Vagina (tissue), 2 donors: ENCODE measurements at regions not wholly inside any gene's neighbourhood (a gene's known extent, or its start where the extent isn't known, plus 50 kb on each side); places are given as distances from the start of the nearest gene placed in this dataset.

ENCODE experiments used
- DNase-seq, 2 donors: peaks; one replicate each; pipeline ENCODE4 v3.0.0-alpha.2; 2017; ENCODE audit errors: extremely low spot score in 2 of 2
- H3K27ac ChIP-seq: fragments of 200-600 bp; sonication (generic); one replicate; pipeline ENCODE4 v1.5.1; 2019
- H3K27me3 ChIP-seq: fragments of 200-600 bp; sonication (generic); one replicate; pipeline ENCODE4 v1.5.1; 2019
- H3K36me3 ChIP-seq, 2 donors: fragments of 200-600 bp; sonication (generic); one replicate each; pipeline ENCODE4 v1.5.1; 2017 to 2019
- H3K4me1 ChIP-seq: fragments of 200-600 bp; sonication (generic); one replicate; pipeline ENCODE4 v1.5.1; 2019
- H3K4me3 ChIP-seq, 2 donors: fragments of 200-600 bp; sonication (generic); 1 replicate in 1 of 2; 2 replicates in 1 of 2; pipeline ENCODE4 v1.5.1; 2016 to 2019
- H3K9me3 ChIP-seq: fragments of 200-600 bp; sonication (generic); one replicate; pipeline ENCODE4 v1.5.1; 2019
- POLR2A ChIP-seq, 2 donors: fragments of 450-650 bp; IDR thresholded peaks; one replicate each; pipeline ENCODE4 v1.6.1; 2017; ENCODE audit warnings: antibody characterized with exemption in 2 of 2, mild to moderate bottlenecking in 2 of 2, moderate library complexity in 2 of 2
- POLR2AphosphoS5 ChIP-seq, 2 donors: sonication (generic); formaldehyde crosslinking; IDR thresholded peaks; one replicate each; pipeline ENCODE4 v1.9.0; 2017; ENCODE audit warnings: antibody characterized with exemption in 2 of 2, mild to moderate bottlenecking in 2 of 2, low read depth in 1 of 2; ENCODE audit not compliant: insufficient read depth in 1 of 2
- intact Hi-C: fragments of 100-400 bp; cut with DNase I; formaldehyde crosslinking; loops from one replicate; pipeline ENCODE4 v1.15.1; 2023
- TF ChIP-seq, protein P1 (sequence below), 3 experiments: fragments of 450-650 bp in 2 of 3; fragments of 200-600 bp in 1 of 3; sonication (generic) in 1 of 3; IDR thresholded peaks; one replicate each; pipeline ENCODE4 v1.5.1; 2017 to 2019; ENCODE audit warnings: antibody characterized with exemption in 3 of 3, mild to moderate bottlenecking in 2 of 3, moderate library complexity in 2 of 3

- Histone ChIP-seq H3K27ac (no peak overlapping the region), H3K4me1 (no peaks in the 10 kb centered on the region), H3K36me3 (no peaks in the 10 kb centered on the region), H3K27me3 (no peaks in the 10 kb centered on the region), H3K4me3 (no peak overlapping the region), H3K9me3 (no peaks in the 10 kb centered on the region)
- intact Hi-C loops, result no loop called here
- TF ChIP-seq, protein P1, sequence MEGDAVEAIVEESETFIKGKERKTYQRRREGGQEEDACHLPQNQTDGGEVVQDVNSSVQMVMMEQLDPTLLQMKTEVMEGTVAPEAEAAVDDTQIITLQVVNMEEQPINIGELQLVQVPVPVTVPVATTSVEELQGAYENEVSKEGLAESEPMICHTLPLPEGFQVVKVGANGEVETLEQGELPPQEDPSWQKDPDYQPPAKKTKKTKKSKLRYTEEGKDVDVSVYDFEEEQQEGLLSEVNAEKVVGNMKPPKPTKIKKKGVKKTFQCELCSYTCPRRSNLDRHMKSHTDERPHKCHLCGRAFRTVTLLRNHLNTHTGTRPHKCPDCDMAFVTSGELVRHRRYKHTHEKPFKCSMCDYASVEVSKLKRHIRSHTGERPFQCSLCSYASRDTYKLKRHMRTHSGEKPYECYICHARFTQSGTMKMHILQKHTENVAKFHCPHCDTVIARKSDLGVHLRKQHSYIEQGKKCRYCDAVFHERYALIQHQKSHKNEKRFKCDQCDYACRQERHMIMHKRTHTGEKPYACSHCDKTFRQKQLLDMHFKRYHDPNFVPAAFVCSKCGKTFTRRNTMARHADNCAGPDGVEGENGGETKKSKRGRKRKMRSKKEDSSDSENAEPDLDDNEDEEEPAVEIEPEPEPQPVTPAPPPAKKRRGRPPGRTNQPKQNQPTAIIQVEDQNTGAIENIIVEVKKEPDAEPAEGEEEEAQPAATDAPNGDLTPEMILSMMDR (IDR thresholded peaks at IDR 0.05), result no peak
- TF ChIP-seq POLR2AphosphoS5 (IDR thresholded peaks at IDR 0.05; ENCODE audit: insufficient read depth in 1 of 2, low read depth in 1 of 2), result no peak
- TF ChIP-seq POLR2A (IDR thresholded peaks at IDR 0.05), result no peak
- DNase-seq, result no peak
These were observed 467.1 kb downstream of the HDGFL1 start for GRCh38 chr6:23036406-23036983.

DNA sequence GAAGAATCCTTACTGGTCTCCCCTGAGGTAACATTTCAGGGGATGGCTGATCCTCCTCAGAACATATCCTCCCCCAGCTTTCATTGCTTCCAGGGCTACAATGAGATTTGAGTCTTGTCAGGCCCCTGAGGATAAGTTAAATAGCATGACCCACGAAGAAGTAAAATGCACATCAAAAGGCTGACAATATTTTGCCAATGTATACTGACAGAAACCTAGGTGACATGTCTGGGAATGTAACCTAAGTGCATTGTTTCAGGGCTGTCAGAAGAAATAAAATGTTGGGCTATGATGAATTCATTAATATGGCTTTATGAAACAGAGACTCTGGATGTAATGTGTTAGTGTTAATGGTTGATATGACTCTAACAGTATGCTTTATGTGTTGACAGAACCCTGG lies 471.5 kb downstream of the HDGFL1 start:
- Histone ChIP-seq H3K4me3 (no peak overlapping the region), H3K36me3 (no peaks in the 10 kb centered on the region), H3K27ac (no peak overlapping the region), H3K27me3 (no peaks in the 10 kb centered on the region), H3K9me3 (no peaks in the 10 kb centered on the region), H3K4me1 (no peaks in the 10 kb centered on the region)
- TF ChIP-seq, protein P1 (IDR thresholded peaks at IDR 0.05), result no peak
- TF ChIP-seq POLR2AphosphoS5 (IDR thresholded peaks at IDR 0.05; ENCODE audit: insufficient read depth in 1 of 2, low read depth in 1 of 2), result no peak
- TF ChIP-seq POLR2A (IDR thresholded peaks at IDR 0.05), result no peak
- DNase-seq, result no peak
- intact Hi-C loops, result no loop called here

DNA sequence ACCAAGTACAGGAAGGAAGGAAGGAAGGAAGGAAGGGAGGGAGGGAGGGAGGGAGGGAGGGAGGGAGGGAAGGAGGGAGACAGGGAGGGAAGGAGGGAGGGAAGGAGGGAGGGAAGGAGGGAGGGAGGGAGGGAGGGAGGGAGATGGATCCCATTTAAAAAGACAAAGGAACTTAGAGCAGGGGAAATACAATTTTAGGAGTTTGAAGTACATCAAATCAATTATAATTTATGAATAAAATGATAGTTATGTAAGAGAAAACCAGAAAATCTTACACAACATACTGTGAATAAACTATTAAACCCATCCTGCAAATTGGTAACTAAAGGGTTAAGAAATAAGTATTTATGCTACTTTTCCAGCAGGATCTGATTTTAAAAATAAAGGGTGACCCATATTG lies 475.9 kb downstream of the HDGFL1 start:
- Histone ChIP-seq H3K4me1 (no peaks in the 10 kb centered on the region), H3K27me3 (no peaks in the 10 kb centered on the region), H3K27ac (no peak overlapping the region), H3K4me3 (no peak overlapping the region), H3K36me3 (no peaks in the 10 kb centered on the region), H3K9me3 (no peaks in the 10 kb centered on the region)
- no peak for DNase-seq
- intact Hi-C loops, result no loop called here
- TF ChIP-seq, protein P1 (IDR thresholded peaks at IDR 0.05), result no peak
- TF ChIP-seq POLR2AphosphoS5 (IDR thresholded peaks at IDR 0.05; ENCODE audit: insufficient read depth in 1 of 2, low read depth in 1 of 2) (no peak), POLR2A (IDR thresholded peaks at IDR 0.05) (no peak)

GRCh38 chr6:23055523-23055922 lies 486.2 kb downstream of the HDGFL1 start:
- intact Hi-C loops, result no loop called here
- TF ChIP-seq POLR2A (IDR thresholded peaks at IDR 0.05) (no peak), POLR2AphosphoS5 (IDR thresholded peaks at IDR 0.05; ENCODE audit: insufficient read depth in 1 of 2, low read depth in 1 of 2) (no peak)
- TF ChIP-seq, protein P1 (IDR thresholded peaks at IDR 0.05), result no peak
- DNase-seq, result no peak
- H3K27me3 ChIP-seq, result no peaks in the 10 kb centered on the region
- H3K9me3 ChIP-seq, result no peaks in the 10 kb centered on the region
- H3K27ac ChIP-seq, result no peak overlapping the region
- no peaks in the 10 kb centered on the region for H3K36me3 ChIP-seq
- H3K4me1 ChIP-seq, result no peaks in the 10 kb centered on the region
- H3K4me3 ChIP-seq, result no peak overlapping the region

DNA sequence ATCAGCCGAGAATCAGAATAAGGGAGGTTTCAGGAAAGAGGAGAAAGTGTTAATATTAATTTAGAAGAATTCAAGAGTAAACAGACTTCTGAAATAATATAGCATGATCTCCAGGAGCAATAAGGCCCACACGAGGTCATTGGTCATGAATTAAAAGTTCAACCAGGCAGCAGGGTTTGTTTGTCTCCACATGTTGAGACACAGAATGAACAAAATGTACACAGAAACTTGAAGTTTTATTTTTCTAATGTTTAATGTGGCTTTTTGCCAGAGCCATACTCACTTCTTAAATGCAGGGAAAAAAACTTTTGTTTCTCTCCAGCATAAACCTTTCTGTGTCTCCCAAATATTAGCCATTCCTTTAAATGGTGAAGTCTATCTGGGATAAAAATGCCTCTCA lies 504.5 kb downstream of the HDGFL1 start:
- intact Hi-C loops, result no loop called here
- DNase-seq, result no peak
- Histone ChIP-seq H3K9me3 (no peaks in the 10 kb centered on the region), H3K36me3 (no peaks in the 10 kb centered on the region), H3K27me3 (no peaks in the 10 kb centered on the region), H3K4me3 (no peak overlapping the region), H3K27ac (no peak overlapping the region), H3K4me1 (no peaks in the 10 kb centered on the region)
- TF ChIP-seq, protein P1 (IDR thresholded peaks at IDR 0.05), result no peak
